Nucleus accumbens (tissue), 56 donors: ENCODE measurements at regions not wholly inside any gene's neighbourhood (a gene's known extent, or its start where the extent isn't known, plus 50 kb on each side); places are given as distances from the start of the nearest gene placed in this dataset.

Source experiments
- DNase-seq, 56 donors: peaks; one replicate each; lab custom pipeline; 2025; lab: John Stamatoyannopoulos, UW

- no peak for DNase-seq
Observed at GRCh38 chr5:5667136-5667554, 244.7 kb downstream of the ICE1 start.

- DNase-seq: no peak
Observed at GRCh38 chr5:5666369-5666768, 243.9 kb downstream of the ICE1 start.

DNA sequence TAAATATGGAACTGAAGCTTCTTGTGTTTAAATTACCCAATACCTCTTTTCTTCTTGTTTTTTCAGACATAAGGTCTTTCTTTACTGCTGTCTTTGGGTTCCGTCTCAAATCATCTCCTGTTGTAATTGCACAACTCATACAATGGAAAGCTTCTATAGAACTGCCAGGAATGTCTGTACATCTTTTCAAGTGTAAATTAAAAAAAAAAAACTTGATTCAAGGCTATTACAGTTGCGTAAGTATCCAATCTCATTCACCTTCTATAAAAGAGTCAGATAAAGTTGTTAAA is 243.5 kb downstream of the ICE1 start:
- DNase-seq: no peak

GRCh38 chr5:5665225-5666075 is 243.0 kb downstream of the ICE1 start:
- peak in 2 of 56 donors; percentile 1 to 3 for DNase-seq

DNA sequence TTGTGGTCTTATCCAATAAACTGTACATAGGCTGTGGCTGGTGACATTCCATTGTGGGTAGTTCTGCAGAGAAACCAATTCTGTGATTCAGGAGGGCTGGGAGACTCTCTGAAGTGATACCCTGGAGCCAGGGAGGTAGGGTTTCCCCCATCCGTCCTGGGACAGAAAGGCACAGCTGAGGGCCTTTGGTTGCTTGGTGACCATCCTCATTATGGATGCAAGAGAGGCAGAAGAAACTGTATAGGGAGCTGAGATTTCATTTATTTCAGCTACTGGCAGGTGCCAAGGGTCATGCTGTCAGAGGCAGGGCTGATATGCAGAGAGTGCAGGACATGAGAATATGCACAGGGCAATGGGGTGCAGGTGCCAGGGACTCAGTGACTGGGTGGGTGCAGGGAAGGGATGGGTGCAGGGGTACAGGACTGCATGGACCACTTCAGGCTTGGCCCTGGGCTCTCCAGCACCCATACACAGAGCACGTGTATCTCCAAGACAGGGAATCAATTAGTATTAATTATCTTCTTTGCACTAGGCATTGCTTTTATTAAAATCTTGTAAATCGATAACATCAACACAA is 236.5 kb downstream of the ICE1 start:
- DNase-seq: no peak

- DNase-seq: peak in 1 of 56 donors; percentile 2
Observed at GRCh38 chr5:5658226-5658625, 235.7 kb downstream of the ICE1 start.

DNA sequence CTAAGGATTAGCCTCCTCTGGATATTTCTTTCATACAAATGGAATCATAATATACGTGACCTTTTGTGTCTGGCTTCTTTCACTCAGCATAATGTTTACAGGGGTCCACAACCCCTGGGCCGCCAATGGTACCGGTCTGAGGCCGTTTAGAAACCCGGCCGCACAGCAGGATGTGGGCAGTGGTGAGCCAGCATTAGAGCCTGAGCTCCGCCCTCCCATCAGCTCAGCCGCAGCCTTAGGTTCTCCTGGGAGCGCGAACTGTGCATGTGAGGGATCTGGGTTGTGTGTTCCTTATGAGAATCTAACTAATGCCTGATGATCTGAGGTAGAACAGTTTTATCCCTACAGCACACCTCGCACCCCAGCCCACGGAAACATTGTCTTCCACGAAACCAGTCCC is 229.7 kb downstream of the ICE1 start:
- no peak for DNase-seq

DNA sequence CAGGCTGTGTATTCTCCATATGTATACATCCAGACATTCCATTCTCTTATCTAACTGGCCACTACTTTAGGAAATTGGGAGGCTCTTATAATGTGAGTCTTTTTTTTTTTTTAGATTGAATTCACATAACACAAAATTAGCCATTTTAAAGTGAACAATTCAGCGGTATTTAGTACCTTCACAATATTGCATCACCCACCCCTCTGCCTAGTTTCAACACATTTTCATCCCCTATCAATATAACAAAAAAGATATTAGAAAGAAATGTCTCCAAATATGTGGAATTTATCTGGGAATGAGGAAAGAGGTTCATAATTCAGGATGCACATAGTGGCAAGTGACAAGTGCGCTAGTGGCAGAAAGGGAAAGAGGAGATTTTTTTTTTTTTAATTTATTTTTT is 228.5 kb downstream of the ICE1 start:
- no peak for DNase-seq

- DNase-seq: no peak
Observed at GRCh38 chr5:5650242-5650641, 227.8 kb downstream of the ICE1 start.

- no peak for DNase-seq
Observed at GRCh38 chr5:5649641-5650040, 227.2 kb downstream of the ICE1 start.

DNA sequence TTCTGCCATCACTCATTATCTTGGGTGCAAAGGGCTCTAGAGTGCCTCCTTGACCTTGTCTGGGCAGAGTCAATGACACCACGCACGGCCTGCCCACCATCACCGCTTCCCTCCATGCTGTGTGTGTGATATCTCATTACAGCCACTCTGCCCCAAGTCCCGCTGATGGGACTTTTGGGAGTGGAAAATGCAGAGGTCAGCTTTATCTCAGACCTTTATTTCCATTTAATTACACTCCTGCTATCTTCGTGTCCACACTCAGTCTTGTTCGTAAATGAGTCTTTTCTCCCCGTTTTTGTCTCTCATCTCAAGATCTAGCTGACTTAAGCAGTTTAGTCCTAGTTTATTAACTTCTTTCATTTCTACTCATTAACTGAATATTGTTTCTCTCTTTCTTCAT is 226.2 kb downstream of the ICE1 start:
- no peak for DNase-seq

- no peak for DNase-seq
Observed at GRCh38 chr5:5645891-5646290, 223.4 kb downstream of the ICE1 start.

- DNase-seq: no peak
Observed at GRCh38 chr5:5645198-5645597, 222.7 kb downstream of the ICE1 start.

DNA sequence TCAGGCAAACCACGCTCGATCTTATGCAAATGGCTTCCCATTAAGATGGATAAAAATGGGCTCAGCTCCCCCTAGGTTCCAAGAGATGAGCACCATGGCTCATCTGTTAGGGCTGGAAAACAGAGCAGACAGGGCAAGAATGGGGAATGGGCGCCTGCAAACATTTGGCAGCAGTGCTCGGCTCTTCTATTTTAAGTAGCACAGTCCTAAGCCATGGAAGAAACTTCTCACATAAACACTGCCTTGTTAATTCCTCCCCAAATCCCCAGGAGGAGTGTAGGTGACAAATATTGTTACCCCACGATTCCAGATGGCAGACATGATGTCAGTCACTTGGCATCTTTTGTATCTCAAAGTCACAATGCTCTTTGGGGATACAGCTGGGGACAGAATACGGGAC is 221.8 kb downstream of the ICE1 start:
- DNase-seq: no peak

DNA sequence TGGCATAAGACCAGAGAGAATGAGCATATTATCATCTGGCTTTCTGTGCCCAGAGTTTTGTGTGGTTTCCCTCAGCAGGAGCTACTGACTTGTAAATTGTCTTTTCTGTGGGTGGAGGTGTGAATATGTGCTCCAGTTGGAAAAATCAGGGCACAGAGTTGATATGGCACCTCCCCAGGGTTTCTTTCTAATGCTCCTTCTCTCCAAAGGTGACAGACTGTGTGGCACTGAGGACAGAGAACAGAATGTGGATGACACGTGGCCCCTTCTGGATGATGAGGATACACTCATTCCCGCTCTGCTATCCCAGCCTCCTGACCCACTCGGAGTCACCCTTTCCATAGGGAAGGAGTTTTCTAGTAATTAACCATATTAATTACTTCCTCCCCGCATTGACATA is 221.0 kb downstream of the ICE1 start:
- DNase-seq: no peak

DNA sequence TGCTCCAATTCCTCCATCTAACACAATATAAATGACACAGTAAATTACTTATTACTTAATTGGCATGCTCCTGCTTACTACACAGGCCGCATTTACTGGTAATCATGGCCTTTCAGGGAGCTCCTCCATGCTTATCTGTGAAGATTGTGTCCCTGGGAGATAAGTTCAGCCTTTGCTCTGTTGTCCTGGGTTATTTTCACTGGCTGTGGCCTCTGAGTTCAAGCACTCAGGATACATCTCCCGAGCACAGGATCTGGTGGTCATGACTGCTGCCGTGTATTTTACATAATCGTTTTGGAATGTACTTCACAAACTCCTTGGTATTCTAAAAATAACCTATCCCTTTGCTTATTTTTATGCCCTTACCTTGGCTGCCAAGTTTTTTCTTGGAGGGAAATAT is 215.7 kb downstream of the ICE1 start:
- DNase-seq: no peak

DNA sequence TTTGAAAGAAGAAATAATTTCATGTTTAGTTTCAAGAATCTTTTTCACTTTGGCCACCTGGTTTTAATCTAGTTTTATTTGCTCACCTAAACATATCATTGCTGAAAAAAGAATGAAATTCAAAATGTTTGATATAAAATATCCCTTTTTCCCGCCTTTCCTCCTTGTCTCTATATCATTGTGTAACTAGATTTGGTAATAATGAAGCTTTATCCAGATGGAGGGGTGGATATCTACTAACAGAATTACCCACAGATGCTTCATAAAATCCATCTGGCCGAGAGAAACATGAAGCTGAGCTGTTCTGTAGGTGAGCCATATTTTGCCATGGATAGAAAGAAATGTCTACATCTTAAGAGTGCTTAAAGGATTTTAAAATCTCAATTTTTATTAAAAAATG is 214.7 kb downstream of the ICE1 start:
- DNase-seq: no peak

DNA sequence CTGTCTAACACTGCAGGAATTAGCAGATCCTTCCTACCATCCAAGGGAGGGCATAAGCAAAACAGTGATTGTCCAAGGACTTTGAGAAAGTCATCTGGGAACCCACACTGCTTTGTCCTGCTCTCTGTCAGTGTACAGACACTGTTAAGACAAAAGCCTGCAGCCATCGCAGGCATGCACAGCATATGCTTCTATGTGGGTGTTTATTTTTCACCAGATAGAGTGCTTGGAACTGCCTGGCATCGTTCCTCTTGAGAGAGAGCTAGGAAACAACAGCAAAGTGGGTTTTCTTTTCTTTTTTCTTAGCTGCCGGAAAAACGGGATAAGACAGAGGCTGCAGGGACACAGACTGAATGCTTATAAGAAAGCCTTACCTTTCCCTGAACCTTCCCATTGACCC is 212.3 kb downstream of the ICE1 start:
- DNase-seq: no peak

DNA sequence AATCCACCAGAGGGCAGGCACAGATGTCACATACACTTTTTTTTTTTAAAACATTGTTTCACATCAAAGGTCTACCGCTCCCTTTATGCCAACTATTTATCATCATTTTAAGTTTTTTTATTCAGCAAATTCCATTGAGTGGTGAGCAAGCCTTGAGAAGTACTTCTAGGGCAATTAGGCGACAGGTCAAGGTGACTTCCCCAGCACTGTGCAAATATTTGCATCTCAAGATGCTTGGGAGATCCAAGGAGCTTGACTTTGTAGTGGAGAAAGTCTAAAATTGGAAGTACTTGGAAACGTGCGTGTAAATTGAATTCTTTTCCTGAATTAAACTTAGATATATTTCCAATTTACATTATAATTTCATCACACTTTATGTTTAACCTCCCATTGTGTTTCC is 211.1 kb downstream of the ICE1 start:
- no peak for DNase-seq

DNA sequence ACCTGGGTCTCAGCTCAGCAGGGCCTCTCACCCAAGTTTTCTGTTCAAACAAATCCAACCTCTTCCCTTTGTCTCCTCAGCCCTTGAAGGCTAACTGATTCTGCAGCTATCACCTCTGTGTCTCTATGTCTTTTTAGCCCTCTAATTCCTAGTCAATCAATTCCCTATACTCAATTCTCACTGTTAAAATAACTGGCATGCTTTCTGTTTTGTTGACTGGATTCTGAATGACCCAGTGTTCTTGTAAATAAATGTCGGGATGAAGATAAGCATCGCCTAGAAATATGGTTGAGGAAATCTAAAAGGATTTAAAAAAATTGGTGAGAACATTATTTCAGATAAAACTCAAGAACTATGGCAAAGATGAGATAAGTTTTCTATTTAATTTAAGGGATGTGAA is 210.2 kb downstream of the ICE1 start:
- DNase-seq: no peak

DNA sequence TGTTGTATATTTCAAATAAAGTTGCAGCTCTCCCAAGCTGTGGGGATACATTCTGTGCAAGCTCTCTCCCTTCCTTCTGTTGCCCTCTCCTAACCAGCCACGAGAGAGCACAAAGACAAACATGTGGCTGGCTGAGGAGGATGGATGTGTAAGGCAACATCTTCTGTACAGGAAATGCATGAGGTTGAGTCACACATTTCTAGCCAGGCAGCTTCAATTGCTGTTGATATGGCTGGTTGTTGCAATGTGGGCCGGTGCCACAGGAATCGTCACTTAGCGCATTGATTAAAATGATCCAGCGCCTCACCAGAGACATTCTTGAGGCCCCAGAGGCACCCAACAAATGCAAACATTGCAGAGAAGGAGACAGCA is 207.1 kb downstream of the ICE1 start:
- DNase-seq: no peak

DNA sequence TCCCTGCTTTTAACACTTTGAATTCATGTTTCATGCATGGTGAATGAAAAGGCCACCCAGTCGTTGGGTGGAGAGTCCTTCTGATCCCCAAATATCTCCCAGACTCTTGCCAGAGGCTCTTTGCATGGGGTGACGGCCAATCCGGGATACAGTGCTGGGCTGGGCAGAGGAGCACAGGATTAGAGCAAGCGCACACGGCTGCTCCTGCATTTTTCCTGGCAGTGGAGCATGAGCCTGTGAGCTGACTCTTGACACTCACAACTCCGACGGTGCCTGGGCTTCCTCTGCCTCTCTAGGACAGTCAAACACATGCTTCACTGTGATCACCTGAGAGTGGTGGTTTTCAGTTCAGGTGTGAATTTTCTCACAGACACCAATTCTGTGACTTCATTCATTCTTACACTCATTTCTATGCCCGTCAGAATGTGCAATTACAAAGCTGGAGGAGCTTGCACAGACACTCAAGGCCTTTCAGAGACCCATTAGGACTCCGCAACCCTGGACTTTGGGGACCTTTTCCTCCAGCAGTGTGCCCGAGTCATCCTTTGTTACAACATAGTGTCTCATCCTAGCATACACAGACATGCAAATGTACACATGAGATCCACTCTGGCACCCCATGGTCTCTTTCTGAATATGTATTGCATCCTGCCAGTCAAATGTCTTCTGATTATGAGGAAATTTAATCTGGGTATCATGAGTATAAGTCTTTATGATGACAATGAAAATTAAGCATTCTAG is 206.6 kb downstream of the ICE1 start:
- DNase-seq: no peak
